ENCODE measurements at regions not wholly inside any gene's neighbourhood (a gene's known extent, or its start where the extent isn't known, plus 50 kb on each side); places are given as distances from the start of the nearest gene placed in this dataset.

DNA sequence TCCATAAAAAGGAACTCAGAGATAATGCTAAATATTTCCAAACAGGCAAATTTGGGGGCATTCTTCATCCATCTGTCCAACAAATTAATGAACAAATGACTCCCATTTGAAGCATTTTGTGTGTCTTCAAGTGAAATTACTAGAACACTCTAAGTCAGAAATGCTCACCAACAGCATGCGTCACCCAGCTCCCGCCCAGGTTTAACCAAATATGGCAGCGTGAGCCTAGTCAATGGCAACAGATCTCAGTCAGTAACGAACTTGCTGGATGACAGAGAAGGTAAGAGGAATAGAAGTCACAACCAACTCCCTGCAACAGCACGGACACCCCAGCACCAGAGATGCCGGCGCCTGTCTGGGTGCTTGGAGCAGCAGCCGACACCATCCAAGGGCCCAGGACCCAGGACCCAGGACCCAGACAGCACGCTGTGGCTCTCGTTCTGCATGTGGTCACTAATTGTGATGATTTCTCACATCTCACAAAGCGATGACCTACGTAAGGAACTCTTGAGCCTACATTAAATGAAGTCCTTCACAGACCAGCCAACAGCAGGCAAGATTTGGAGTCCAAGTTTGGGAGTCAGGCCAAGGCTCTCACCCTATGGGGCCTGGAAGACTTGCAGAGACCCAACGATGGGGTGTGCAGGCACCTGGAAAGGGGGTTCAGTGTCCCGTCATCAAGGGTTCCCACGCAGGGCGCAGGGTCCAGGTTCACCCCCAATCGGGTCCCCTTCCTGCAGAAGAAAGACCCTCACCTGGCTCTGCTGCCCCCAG is 556.9 kb downstream of the BRD1 start:
- Mint-ChIP-seq H3K4me3 (no peak overlapping the region), H3K27me3 (ENCODE audit: low read depth in 2 of 2) (peaks cover 13 to 37% of the 10 kb centered on the region in 2 donors), H3K9me3 (no peaks in the 10 kb centered on the region), H3K4me1 (no peaks in the 10 kb centered on the region), H3K27ac (no peak overlapping the region), H3K36me3 (no peaks in the 10 kb centered on the region)
- Histone ChIP-seq H3K27ac (ENCODE audit: low read length) (no peak overlapping the region), H3K4me1 (ENCODE audit: control insufficient read depth, insufficient read depth, low read length) (no peaks in the 10 kb centered on the region), H3K9me3 (ENCODE audit: control insufficient read depth, insufficient read depth, low read length) (no peaks in the 10 kb centered on the region), H3K27me3 (ENCODE audit: control insufficient read depth, insufficient read depth, low read length) (peaks cover 4% of the 10 kb centered on the region), H3K36me3 (ENCODE audit: control insufficient read depth, insufficient read depth, low read length) (no peaks in the 10 kb centered on the region), H3K4me3 (ENCODE audit: low read length) (no peak overlapping the region)
- WGBS (ENCODE audit: insufficient coverage) = 88% methylated on average over 17 of the region's 17 CpGs
- no peak for DNase-seq
- TF ChIP-seq, protein P1, sequence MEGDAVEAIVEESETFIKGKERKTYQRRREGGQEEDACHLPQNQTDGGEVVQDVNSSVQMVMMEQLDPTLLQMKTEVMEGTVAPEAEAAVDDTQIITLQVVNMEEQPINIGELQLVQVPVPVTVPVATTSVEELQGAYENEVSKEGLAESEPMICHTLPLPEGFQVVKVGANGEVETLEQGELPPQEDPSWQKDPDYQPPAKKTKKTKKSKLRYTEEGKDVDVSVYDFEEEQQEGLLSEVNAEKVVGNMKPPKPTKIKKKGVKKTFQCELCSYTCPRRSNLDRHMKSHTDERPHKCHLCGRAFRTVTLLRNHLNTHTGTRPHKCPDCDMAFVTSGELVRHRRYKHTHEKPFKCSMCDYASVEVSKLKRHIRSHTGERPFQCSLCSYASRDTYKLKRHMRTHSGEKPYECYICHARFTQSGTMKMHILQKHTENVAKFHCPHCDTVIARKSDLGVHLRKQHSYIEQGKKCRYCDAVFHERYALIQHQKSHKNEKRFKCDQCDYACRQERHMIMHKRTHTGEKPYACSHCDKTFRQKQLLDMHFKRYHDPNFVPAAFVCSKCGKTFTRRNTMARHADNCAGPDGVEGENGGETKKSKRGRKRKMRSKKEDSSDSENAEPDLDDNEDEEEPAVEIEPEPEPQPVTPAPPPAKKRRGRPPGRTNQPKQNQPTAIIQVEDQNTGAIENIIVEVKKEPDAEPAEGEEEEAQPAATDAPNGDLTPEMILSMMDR (IDR thresholded peaks at IDR 0.05) = no peak
- intact Hi-C loops (cut with micrococcal nuclease) = no loop called here
- no peak for ATAC-seq

DNA sequence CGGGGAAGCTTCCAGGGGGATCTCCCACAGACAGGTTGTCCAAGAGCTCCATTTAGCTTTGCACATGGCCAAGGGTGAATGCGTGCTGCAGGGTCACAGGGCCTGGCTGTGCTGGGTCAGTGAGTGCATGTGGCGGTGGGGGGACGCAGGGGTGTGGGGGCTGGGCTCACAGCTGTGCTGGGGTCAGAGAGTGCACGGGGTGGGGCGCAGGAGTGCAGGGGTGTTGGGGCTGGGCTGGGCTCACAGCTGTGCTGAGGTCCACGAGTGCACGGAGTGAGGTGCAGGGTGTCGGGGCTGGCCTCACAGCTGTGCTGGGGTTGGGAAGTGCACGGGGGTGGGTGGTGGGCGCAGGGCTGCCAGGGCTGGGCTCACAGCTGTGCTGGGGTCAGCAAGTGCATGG is 557.7 kb downstream of the BRD1 start:
- Histone ChIP-seq H3K4me3 (ENCODE audit: low read length) (no peak overlapping the region), H3K27me3 (ENCODE audit: control insufficient read depth, insufficient read depth, low read length) (peaks cover 4% of the 10 kb centered on the region), H3K36me3 (ENCODE audit: control insufficient read depth, insufficient read depth, low read length) (no peaks in the 10 kb centered on the region), H3K27ac (ENCODE audit: low read length) (no peak overlapping the region), H3K4me1 (ENCODE audit: control insufficient read depth, insufficient read depth, low read length) (no peaks in the 10 kb centered on the region), H3K9me3 (ENCODE audit: control insufficient read depth, insufficient read depth, low read length) (no peaks in the 10 kb centered on the region)
- intact Hi-C loops (cut with micrococcal nuclease) = no loop called here
- TF ChIP-seq, protein P1 (IDR thresholded peaks at IDR 0.05) = no peak
- no peak overlapping the region for H3K4me3 Mint-ChIP-seq
- no peaks in the 10 kb centered on the region for H3K36me3 Mint-ChIP-seq
- no peaks in the 10 kb centered on the region for H3K4me1 Mint-ChIP-seq
- ATAC-seq = no peak
- DNase-seq = no peak
- H3K27me3 Mint-ChIP-seq (ENCODE audit: low read depth in 2 of 2) = peaks cover 13 to 37% of the 10 kb centered on the region in 2 donors
- WGBS (ENCODE audit: insufficient coverage) = 17% methylated on average over 11 of the region's 11 CpGs
- no peaks in the 10 kb centered on the region for H3K9me3 Mint-ChIP-seq
- no peak overlapping the region for H3K27ac Mint-ChIP-seq

DNA sequence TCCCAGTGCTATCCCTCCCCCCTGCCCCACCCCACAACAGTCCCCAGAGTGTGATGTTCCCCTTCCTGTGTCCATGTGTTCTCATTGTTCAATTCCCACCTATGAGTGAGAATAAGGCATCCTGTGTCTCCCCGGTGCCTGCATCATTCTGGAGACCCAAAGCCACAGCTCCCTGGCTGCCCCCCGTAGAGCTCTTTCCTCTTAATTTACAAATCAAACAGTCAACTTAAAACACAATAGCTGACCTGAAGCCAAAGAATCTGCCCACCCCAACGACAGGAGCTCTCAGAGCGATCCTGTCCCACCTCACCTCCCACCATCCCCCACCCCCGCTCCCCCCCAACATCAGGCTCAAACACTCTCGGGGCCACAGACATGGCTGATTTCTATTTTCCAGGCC is 558.3 kb downstream of the BRD1 start:
- H3K27me3 ChIP-seq (ENCODE audit: control insufficient read depth, insufficient read depth, low read length) = peaks cover 4% of the 10 kb centered on the region
- no peak for ATAC-seq
- H3K4me3 Mint-ChIP-seq = no peak overlapping the region
- H3K27ac ChIP-seq (ENCODE audit: low read length) = no peak overlapping the region
- no peaks in the 10 kb centered on the region for H3K36me3 ChIP-seq (ENCODE audit: control insufficient read depth, insufficient read depth, low read length)
- H3K36me3 Mint-ChIP-seq = no peaks in the 10 kb centered on the region
- no peaks in the 10 kb centered on the region for H3K4me1 ChIP-seq (ENCODE audit: control insufficient read depth, insufficient read depth, low read length)
- no peaks in the 10 kb centered on the region for H3K9me3 ChIP-seq (ENCODE audit: control insufficient read depth, insufficient read depth, low read length)
- H3K4me3 ChIP-seq (ENCODE audit: low read length) = no peak overlapping the region
- intact Hi-C loops (cut with micrococcal nuclease) = no loop called here
- TF ChIP-seq, protein P1 (IDR thresholded peaks at IDR 0.05) = no peak
- 14% methylated on average over 5 of the region's 6 CpGs for WGBS (ENCODE audit: insufficient coverage)
- H3K4me1 Mint-ChIP-seq = no peaks in the 10 kb centered on the region
- H3K27ac Mint-ChIP-seq = no peak overlapping the region
- no peak for DNase-seq
- no peaks in the 10 kb centered on the region for H3K9me3 Mint-ChIP-seq
- peaks cover 15 to 42% of the 10 kb centered on the region in 2 donors for H3K27me3 Mint-ChIP-seq (ENCODE audit: low read depth in 2 of 2)

DNA sequence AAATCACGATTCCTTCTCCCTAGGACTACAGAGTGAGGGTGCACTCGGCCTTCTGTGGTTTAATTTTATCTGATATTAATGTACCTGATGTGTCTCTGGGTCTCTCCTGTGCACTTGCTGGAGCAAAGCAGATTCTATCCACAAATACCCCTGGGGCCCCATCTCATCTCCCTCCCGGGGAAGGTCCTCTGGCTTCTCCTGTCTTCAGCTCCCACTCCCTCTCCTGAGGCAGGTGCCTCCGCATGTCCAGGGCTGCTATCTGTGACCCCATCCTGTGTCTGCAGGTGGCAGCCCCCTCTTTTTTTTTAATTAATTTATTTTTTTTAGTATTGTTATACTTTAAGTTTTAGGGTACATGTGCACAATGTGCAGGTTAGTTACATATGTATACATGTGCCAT is 558.7 kb downstream of the BRD1 start:
- Histone ChIP-seq H3K9me3 (ENCODE audit: control insufficient read depth, insufficient read depth, low read length) (no peaks in the 10 kb centered on the region), H3K27me3 (ENCODE audit: control insufficient read depth, insufficient read depth, low read length) (peaks cover 4% of the 10 kb centered on the region), H3K36me3 (ENCODE audit: control insufficient read depth, insufficient read depth, low read length) (no peaks in the 10 kb centered on the region), H3K27ac (ENCODE audit: low read length) (no peak overlapping the region), H3K4me3 (ENCODE audit: low read length) (no peak overlapping the region), H3K4me1 (ENCODE audit: control insufficient read depth, insufficient read depth, low read length) (no peaks in the 10 kb centered on the region)
- Mint-ChIP-seq H3K27me3 (ENCODE audit: low read depth in 2 of 2) (peaks cover 16 to 45% of the 10 kb centered on the region in 2 donors), H3K4me1 (no peaks in the 10 kb centered on the region), H3K36me3 (no peaks in the 10 kb centered on the region), H3K9me3 (no peaks in the 10 kb centered on the region), H3K27ac (no peak overlapping the region), H3K4me3 (no peak overlapping the region)
- ATAC-seq = no peak
- no peak for DNase-seq
- intact Hi-C loops (cut with micrococcal nuclease) = no loop called here
- WGBS (ENCODE audit: insufficient coverage) = 52% methylated on average over 2 of the region's 4 CpGs
- TF ChIP-seq, protein P1 (IDR thresholded peaks at IDR 0.05) = no peak
